Cardiac fibroblast (primary cell): ENCODE measurements at regions not wholly inside any gene's neighbourhood (a gene's known extent, or its start where the extent isn't known, plus 50 kb on each side); places are given as distances from the start of the nearest gene placed in this dataset.
"Not testable (repeated sequence)": the region's sequence is repeated elsewhere in the genome, so short reads cannot be mapped to it uniquely, and the experiment has no call there.

Experiments
- DNase-seq, 2 donors: peaks; one replicate each; pipeline versions ENCODE4 v3.0.0 to v3.0.0-alpha.2; 2010; ENCODE audit warnings: low read depth in 2 of 2
- H3K4me3 ChIP-seq, 2 donors: replicated peaks in 1 of 2; 1 replicate in 1 of 2; 2 replicates in 1 of 2; pipeline ENCODE4 v1.5.1; 2011; ENCODE audit warnings: low read depth in 2 of 2, low read length in 2 of 2, mild to moderate bottlenecking in 2 of 2, moderate library complexity in 1 of 2
- CTCF ChIP-seq: IDR thresholded peaks from one replicate; pipeline ENCODE4 v1.5.1; 2011; ENCODE audit warnings: low read depth, mild to moderate bottlenecking, low read length, inconsistent platforms

- no peak for DNase-seq
- TF ChIP-seq CTCF = no peak
- no peak overlapping the region for H3K4me3 ChIP-seq
These were observed 151.6 kb upstream of the LRATD1 start for GRCh38 chr2:14480906-14481305.

GRCh38 chr2:14492920-14493503, 139.5 kb upstream of the LRATD1 start:
- H3K4me3 ChIP-seq = no peak overlapping the region
- DNase-seq = peak in 1 of 2 donors; percentile 83
- TF ChIP-seq CTCF = no peak

GRCh38 chr2:14494759-14495158, 137.8 kb upstream of the LRATD1 start:
- no peak overlapping the region for H3K4me3 ChIP-seq
- no peak for TF ChIP-seq CTCF

GRCh38 chr2:14501061-14501460, 131.5 kb upstream of the LRATD1 start:
- DNase-seq = no peak
- no peak for TF ChIP-seq CTCF

More at GRCh38 chr2:14494759-14495158, 137.8 kb upstream of the LRATD1 start:
- DNase-seq = no peak

GRCh38 chr2:14506955-14507354, 125.6 kb upstream of the LRATD1 start:
- DNase-seq, H3K4me3 ChIP-seq: not testable (repeated sequence)

More at GRCh38 chr2:14501061-14501460, 131.5 kb upstream of the LRATD1 start:
- H3K4me3 ChIP-seq = no peak overlapping the region

- H3K4me3 ChIP-seq = no peak overlapping the region
- TF ChIP-seq CTCF = no peak
- DNase-seq = no peak
These were observed 121.0 kb upstream of the LRATD1 start for GRCh38 chr2:14511541-14511940.

GRCh38 chr2:14513903-14514302, 118.6 kb upstream of the LRATD1 start:
- no peak for DNase-seq
- no peak for TF ChIP-seq CTCF
- no peak overlapping the region for H3K4me3 ChIP-seq
